HAP-1 (cell line): ENCODE measurements at regions not wholly inside any gene's neighbourhood (a gene's known extent, or its start where the extent isn't known, plus 50 kb on each side); places are given as distances from the start of the nearest gene placed in this dataset.

Experiments
- DNase-seq, 2 experiments: peaks; one replicate each; pipeline ENCODE4 v3.0.0-alpha.2; 2016 to 2020; ENCODE audit warnings: low spot score in 2 of 2
- H3K27me3 ChIP-seq: fragments of 250-450 bp; sonication (Bioruptor Pico); 2 replicates; pipeline ENCODE4 v1.5.1; 2020; ENCODE audit warnings: low read depth, mild to moderate bottlenecking, moderate library complexity
- H3K36me3 ChIP-seq: fragments of 250-450 bp; sonication (Bioruptor Pico); replicated peaks from 2 replicates; pipeline ENCODE4 v1.5.1; 2020; ENCODE audit warnings: mild to moderate bottlenecking
- H3K4me1 ChIP-seq: fragments of 250-450 bp; sonication (Bioruptor Pico); 2 replicates; pipeline ENCODE4 v1.5.1; 2020; ENCODE audit warnings: mild to moderate bottlenecking
- H3K4me3 ChIP-seq: fragments of 250-450 bp; sonication (Bioruptor Pico); 2 replicates; pipeline ENCODE4 v1.5.1; 2020; ENCODE audit warnings: mild to moderate bottlenecking, moderate library complexity
- H3K9me3 ChIP-seq: fragments of 250-450 bp; sonication (Bioruptor Pico); 2 replicates; pipeline ENCODE4 v1.5.1; 2020; ENCODE audit warnings: mild to moderate bottlenecking, moderate library complexity
- in situ Hi-C: fragments of 300-500 bp; cut with MboI; formaldehyde crosslinking; loops from 3 replicates; pipeline ENCODE4 v1.14.3; 2020; ENCODE audit warnings: low sequenced_read_pairs, inconsistent platforms, mixed read lengths

- no peaks in the 10 kb centered on the region for H3K36me3 ChIP-seq
- no peaks in the 10 kb centered on the region for H3K4me1 ChIP-seq
- in situ Hi-C loops = no loop called here
- no peak overlapping the region for H3K4me3 ChIP-seq
- DNase-seq = no peak
- H3K27me3 ChIP-seq = no peaks in the 10 kb centered on the region
- H3K9me3 ChIP-seq = no peaks in the 10 kb centered on the region; the same call in 1 of the 2 replicates
Observed at GRCh38 chr4:14841801-14842768, 160.2 kb upstream of the CPEB2 start.

- Histone ChIP-seq H3K9me3 (no peaks in the 10 kb centered on the region; the same call in 1 of the 2 replicates), H3K4me3 (no peak overlapping the region), H3K27me3 (no peaks in the 10 kb centered on the region), H3K4me1 (no peaks in the 10 kb centered on the region), H3K36me3 (no peaks in the 10 kb centered on the region)
- no peak for DNase-seq
- in situ Hi-C loops = no loop called here
Observed at GRCh38 chr4:14842964-14843630, 159.2 kb upstream of the CPEB2 start.

GRCh38 chr4:14844061-14844460 lies 158.2 kb upstream of the CPEB2 start:
- Histone ChIP-seq H3K9me3 (no peaks in the 10 kb centered on the region), H3K27me3 (no peaks in the 10 kb centered on the region), H3K36me3 (no peaks in the 10 kb centered on the region), H3K4me3 (no peak overlapping the region), H3K4me1 (no peaks in the 10 kb centered on the region)
- in situ Hi-C loops = no loop called here
- no peak for DNase-seq

GRCh38 chr4:14848229-14848628 lies 154.1 kb upstream of the CPEB2 start:
- no peaks in the 10 kb centered on the region for H3K27me3 ChIP-seq
- in situ Hi-C loops = no loop called here
- H3K4me1 ChIP-seq = peaks cover 11% of the 10 kb centered on the region
- no peak for DNase-seq
- H3K36me3 ChIP-seq = no peaks in the 10 kb centered on the region
- no peak overlapping the region for H3K4me3 ChIP-seq
- H3K9me3 ChIP-seq = no peaks in the 10 kb centered on the region

- H3K4me1 ChIP-seq = peaks cover 15% of the 10 kb centered on the region
- DNase-seq = no peak
- in situ Hi-C loops = no loop called here
- H3K27me3 ChIP-seq = no peaks in the 10 kb centered on the region
- no peak overlapping the region for H3K4me3 ChIP-seq
- H3K9me3 ChIP-seq = no peaks in the 10 kb centered on the region
- no peaks in the 10 kb centered on the region for H3K36me3 ChIP-seq
Observed at GRCh38 chr4:14850455-14851097, 151.7 kb upstream of the CPEB2 start.

GRCh38 chr4:14853176-14853943 lies 148.9 kb upstream of the CPEB2 start:
- H3K27me3 ChIP-seq = no peaks in the 10 kb centered on the region
- H3K36me3 ChIP-seq = no peaks in the 10 kb centered on the region
- H3K9me3 ChIP-seq = no peaks in the 10 kb centered on the region
- no peak overlapping the region for H3K4me3 ChIP-seq
- in situ Hi-C loops = no loop called here
- H3K4me1 ChIP-seq = peaks cover 15% of the 10 kb centered on the region
- DNase-seq = peak; percentile 66 to 90

- no peaks in the 10 kb centered on the region for H3K27me3 ChIP-seq
- H3K36me3 ChIP-seq = no peaks in the 10 kb centered on the region
- no peak for DNase-seq
- H3K9me3 ChIP-seq = no peaks in the 10 kb centered on the region
- peaks cover 15% of the 10 kb centered on the region for H3K4me1 ChIP-seq
- in situ Hi-C loops = no loop called here
- no peak overlapping the region for H3K4me3 ChIP-seq
Observed at GRCh38 chr4:14855719-14856061, 146.6 kb upstream of the CPEB2 start.

GRCh38 chr4:14856062-14856933 lies 146.0 kb upstream of the CPEB2 start:
- H3K36me3 ChIP-seq = no peaks in the 10 kb centered on the region
- H3K4me3 ChIP-seq = no peak overlapping the region
- no peaks in the 10 kb centered on the region for H3K27me3 ChIP-seq
- H3K9me3 ChIP-seq = no peaks in the 10 kb centered on the region
- H3K4me1 ChIP-seq = peaks cover 15% of the 10 kb centered on the region
- in situ Hi-C loops = no loop called here
- no peak for DNase-seq

GRCh38 chr4:14856934-14857235 lies 145.4 kb upstream of the CPEB2 start:
- in situ Hi-C loops = no loop called here
- Histone ChIP-seq H3K9me3 (no peaks in the 10 kb centered on the region), H3K36me3 (no peaks in the 10 kb centered on the region), H3K27me3 (no peaks in the 10 kb centered on the region), H3K4me3 (no peak overlapping the region), H3K4me1 (peaks cover 15% of the 10 kb centered on the region)
- no peak for DNase-seq

GRCh38 chr4:14857475-14857874 lies 144.8 kb upstream of the CPEB2 start:
- H3K27me3 ChIP-seq = no peaks in the 10 kb centered on the region
- no peak overlapping the region for H3K4me3 ChIP-seq
- in situ Hi-C loops = no loop called here
- DNase-seq = no peak
- peaks cover 12% of the 10 kb centered on the region for H3K4me1 ChIP-seq
- no peaks in the 10 kb centered on the region for H3K9me3 ChIP-seq
- no peaks in the 10 kb centered on the region for H3K36me3 ChIP-seq

- DNase-seq = no peak
- no peaks in the 10 kb centered on the region for H3K36me3 ChIP-seq
- in situ Hi-C loops = no loop called here
- no peaks in the 10 kb centered on the region for H3K9me3 ChIP-seq
- no peaks in the 10 kb centered on the region for H3K27me3 ChIP-seq
- H3K4me1 ChIP-seq = peaks cover 7% of the 10 kb centered on the region
- no peak overlapping the region for H3K4me3 ChIP-seq
Observed at GRCh38 chr4:14857981-14858380, 144.3 kb upstream of the CPEB2 start.

- no peak for DNase-seq
- H3K36me3 ChIP-seq = no peaks in the 10 kb centered on the region
- no peak overlapping the region for H3K4me3 ChIP-seq
- no peaks in the 10 kb centered on the region for H3K9me3 ChIP-seq
- in situ Hi-C loops = no loop called here
- H3K27me3 ChIP-seq = no peaks in the 10 kb centered on the region
- peaks cover 12% of the 10 kb centered on the region for H3K4me1 ChIP-seq
Observed at GRCh38 chr4:14862891-14863290, 139.4 kb upstream of the CPEB2 start.
